HCT116 (cell line): ENCODE measurements at regions not wholly inside any gene's neighbourhood (a gene's known extent, or its start where the extent isn't known, plus 50 kb on each side); places are given as distances from the start of the nearest gene placed in this dataset.

Experiments
- ATAC-seq: fragments of 200-7000 bp; cut with Tn5 transposase; 2 replicates; pipeline ENCODE4 v1.9.1; 2020; ENCODE audit warnings: mild to moderate bottlenecking, moderate library complexity
- BruUV-seq: library from RNA; stranded (reverse); fragments of 400-500 nt; replicated peaks from 2 replicates; lab custom pipeline; 2021; lab: Mats Ljungman, UMichigan
- CTCF ChIA-PET: fragments of 300-600 bp; sonication (Branson Sonifier 250); formaldehyde crosslinking; loops from one replicate; lab custom pipeline; 2021; ENCODE audit warnings: antibody characterized with exemption; lab: Charles Lee
- POLR2A ChIA-PET: fragments of 300-600, 350-600 bp; sonication (Branson Sonifier 250); formaldehyde crosslinking; loops from one replicate; lab custom pipeline; 2021; ENCODE audit warnings: antibody characterized with exemption; lab: Charles Lee
- RAD21 ChIA-PET, 2 experiments: fragments of 300-600 bp; sonication (Branson Sonifier 250); formaldehyde crosslinking; loops; one replicate each; lab custom pipeline; 2023; ENCODE audit warnings: low total read pairs in 2 of 2; ENCODE audit not compliant: uncharacterized antibody in 2 of 2, unreplicated experiment in 2 of 2, low non-redundant PET in 1 of 2; lab: Charles Lee
- DNase-seq: peaks from one replicate; pipeline ENCODE4 v3.0.0-alpha.2; 2010; ENCODE audit warnings: low read depth, low spot score
- H2AFZ ChIP-seq: fragments of 200-600 bp; shearing (Covaris generic), sonication (generic); 2 replicates; pipeline ENCODE4 v1.6.1; 2017; ENCODE audit warnings: low read depth, mixed run types, mixed read lengths, antibody characterized with exemption, low read length; ENCODE audit not compliant: poor library complexity, severe bottlenecking
- H3K27ac ChIP-seq: 2 replicates; pipeline ENCODE4 v1.5.1; 2012; ENCODE audit warnings: low read depth, low read length
- H3K27me3 ChIP-seq: fragments of 200-600 bp; sonication (generic); 2 replicates; pipeline ENCODE4 v1.6.1; 2016; ENCODE audit warnings: mixed run types, low read length, mixed read lengths; ENCODE audit not compliant: insufficient read depth
- H3K36me3 ChIP-seq, 2 experiments: fragments of 200-500 bp in 1 of 2; fragments of 200-600 bp in 1 of 2; sonication (Bioruptor generic) in 1 of 2; sonication (generic) in 1 of 2; 2 replicates each; pipeline versions ENCODE4 v1.5.1 to v1.6.1; 2014 to 2016; ENCODE audit warnings: low read length in 2 of 2, inconsistent platforms in 1 of 2, mixed read lengths in 1 of 2, mixed run types in 1 of 2; ENCODE audit not compliant: insufficient read depth in 2 of 2, control insufficient read depth in 1 of 2
- H3K4me1 ChIP-seq, 2 experiments: fragments of 200-600 bp in 1 of 2; sonication (generic) in 1 of 2; 2 replicates each; pipeline versions ENCODE4 v1.5.1 to v1.6.1; 2012 to 2017; ENCODE audit warnings: low read length in 2 of 2, inconsistent platforms in 1 of 2, mild to moderate bottlenecking in 1 of 2, mixed read lengths in 1 of 2, mixed run types in 1 of 2, moderate library complexity in 1 of 2; ENCODE audit not compliant: insufficient read depth in 2 of 2, control insufficient read depth in 1 of 2
- H3K4me2 ChIP-seq: fragments of 200-600 bp; sonication (generic); 2 replicates; pipeline ENCODE4 v1.6.1; 2017; ENCODE audit warnings: mixed run types, low read length, mixed read lengths
- H3K4me3 ChIP-seq, 2 experiments: fragments of 200-600 bp in 1 of 2; sonication (generic) in 1 of 2; replicated peaks in 1 of 2; 2 replicates each; pipeline ENCODE4 v1.5.1; 2011 to 2016; ENCODE audit warnings: low read length in 2 of 2, control low read depth in 1 of 2, low read depth in 1 of 2, mild to moderate bottlenecking in 1 of 2, mixed read lengths in 1 of 2, mixed run types in 1 of 2
- H3K79me2 ChIP-seq: fragments of 200-600 bp; sonication (generic); 2 replicates; pipeline ENCODE4 v1.6.1; 2017; ENCODE audit warnings: mild to moderate bottlenecking, mixed run types, low read length, moderate library complexity, mixed read lengths; ENCODE audit not compliant: insufficient read depth
- H3K9ac ChIP-seq: fragments of 200-600 bp; sonication (generic); 2 replicates; pipeline ENCODE4 v1.6.1; 2016; ENCODE audit warnings: low read length, mixed read lengths
- H3K9me2 ChIP-seq: fragments of 200-600 bp; sonication (generic), shearing (Covaris generic); 2 replicates; pipeline ENCODE4 v1.6.1; 2017; ENCODE audit warnings: mixed run types, mild to moderate bottlenecking, moderate library complexity; ENCODE audit not compliant: insufficient read depth
- H3K9me3 ChIP-seq, 2 experiments: fragments of 200-500 bp in 1 of 2; fragments of 200-600 bp in 1 of 2; sonication (Bioruptor generic) in 1 of 2; sonication (generic) in 1 of 2; 2 replicates each; pipeline ENCODE4 v1.6.1; 2014 to 2017; ENCODE audit warnings: low read length in 2 of 2, mixed read lengths in 2 of 2, inconsistent platforms in 1 of 2, low read depth in 1 of 2, mild to moderate bottlenecking in 1 of 2, mixed run types in 1 of 2, moderate library complexity in 1 of 2; ENCODE audit not compliant: control insufficient read depth in 1 of 2, insufficient read depth in 1 of 2
- H4K20me1 ChIP-seq: fragments of 200-600 bp; sonication (generic), shearing (Covaris generic); 2 replicates; pipeline ENCODE4 v1.6.1; 2017; ENCODE audit warnings: mixed run types, mild to moderate bottlenecking, moderate library complexity; ENCODE audit not compliant: insufficient read depth
- ATF3 ChIP-seq: IDR thresholded peaks from 2 replicates; pipeline ENCODE4 v1.6.1; 2012
- CBX3 ChIP-seq: IDR thresholded peaks from 2 replicates; pipeline ENCODE4 v1.6.1; 2012; ENCODE audit warnings: low read depth
- CEBPB ChIP-seq: IDR thresholded peaks from 2 replicates; pipeline ENCODE4 v1.6.1; 2012; ENCODE audit warnings: low read depth
- EGR1 ChIP-seq: IDR thresholded peaks from 2 replicates; pipeline ENCODE4 v1.6.1; 2012; ENCODE audit warnings: low read depth
- EZH2 ChIP-seq: fragments of 200-600 bp; sonication (generic); IDR thresholded peaks from 2 replicates; pipeline ENCODE4 v1.6.1; 2017; ENCODE audit warnings: antibody characterized with exemption, mixed run types
- EZH2phosphoT487 ChIP-seq: fragments of 200-600 bp; IDR thresholded peaks from 2 replicates; pipeline ENCODE4 v1.6.1; 2018; ENCODE audit warnings: antibody characterized with exemption, borderline replicate concordance
- FOSL1 ChIP-seq: IDR thresholded peaks from 2 replicates; pipeline ENCODE4 v1.6.1; 2012; ENCODE audit warnings: low read depth
- JUND ChIP-seq: IDR thresholded peaks from 2 replicates; pipeline ENCODE4 v1.6.1; 2012
- POLR2AphosphoS5 ChIP-seq: IDR thresholded peaks from 2 replicates; pipeline ENCODE4 v1.6.1; 2011; ENCODE audit warnings: mild to moderate bottlenecking, low read depth, low read length, moderate library complexity
- RAD21 ChIP-seq: IDR thresholded peaks from 2 replicates; pipeline ENCODE4 v1.6.1; 2012; ENCODE audit warnings: low read depth, mild to moderate bottlenecking
- SIN3A ChIP-seq: IDR thresholded peaks from 2 replicates; pipeline ENCODE4 v1.6.1; 2012; ENCODE audit warnings: low read depth
- SP1 ChIP-seq: IDR thresholded peaks from 2 replicates; pipeline ENCODE4 v1.6.1; 2012; ENCODE audit warnings: low read depth
- SRF ChIP-seq: IDR thresholded peaks from 2 replicates; pipeline ENCODE4 v1.6.1; 2012; ENCODE audit warnings: low read depth
- TCF7L2 ChIP-seq: IDR thresholded peaks from 2 replicates; pipeline ENCODE4 v1.7.0; 2011; ENCODE audit warnings: borderline replicate concordance, inconsistent platforms; ENCODE audit not compliant: insufficient read depth, insufficient read length; ENCODE audit errors: extremely low read depth
- YY1 ChIP-seq: IDR thresholded peaks from 2 replicates; pipeline ENCODE4 v1.6.1; 2011; ENCODE audit warnings: low read length, low read depth, moderate library complexity, mild to moderate bottlenecking; ENCODE audit not compliant: insufficient replicate concordance; ENCODE audit errors: extremely low read depth
- ZBTB33 ChIP-seq: IDR thresholded peaks from 2 replicates; pipeline ENCODE4 v1.6.1; 2011; ENCODE audit warnings: mild to moderate bottlenecking, low read length, moderate library complexity; ENCODE audit not compliant: insufficient replicate concordance; ENCODE audit errors: extremely low read depth
- intact Hi-C: fragments of 100-400 bp; cut with micrococcal nuclease; formaldehyde crosslinking; loops from 2 replicates; pipeline ENCODE4 v1.10.0; 2022

GRCh38 chr3:89571707-89572106 lies 464.3 kb downstream of the EPHA3 start:
- H3K79me2 ChIP-seq, result no peaks in the 10 kb centered on the region
- H3K36me3 ChIP-seq, result no peaks in the 10 kb centered on the region
- BruUV-seq, result no TSS peak
- peaks cover 5 to 18% of the 10 kb centered on the region in 2 experiments; a peak in 3 of 4 replicates for H3K9me3 ChIP-seq
- TF ChIP-seq EZH2phosphoT487, result no peak
- TF ChIP-seq CBX3, result no peak
- TF ChIP-seq FOSL1, result no peak
- TF ChIP-seq ATF3, result no peak
- no peak for TF ChIP-seq SIN3A
- TF ChIP-seq SP1, result no peak
- TF ChIP-seq ZBTB33, result no peak
- no peak for TF ChIP-seq CEBPB
- H3K4me2 ChIP-seq, result no peak overlapping the region
- ChIA-PET POLR2A (no interaction called here), CTCF (no interaction called here), RAD21 (no interaction called here)
- intact Hi-C loops, result no loop called here
- H3K27me3 ChIP-seq, result no peaks in the 10 kb centered on the region
- no peak overlapping the region for H3K9ac ChIP-seq
- no peaks in the 10 kb centered on the region for H4K20me1 ChIP-seq
- no peak for DNase-seq
- H3K4me3 ChIP-seq, result no peak overlapping the region
- H3K27ac ChIP-seq, result no peak overlapping the region
- no peaks in the 10 kb centered on the region for H3K9me2 ChIP-seq
- no peaks in the 10 kb centered on the region for H3K4me1 ChIP-seq
- H2AFZ ChIP-seq, result no peak overlapping the region
- ATAC-seq, result no peak

- no peak for ATAC-seq
- Histone ChIP-seq H4K20me1 (no peaks in the 10 kb centered on the region), H2AFZ (no peak overlapping the region), H3K4me1 (no peaks in the 10 kb centered on the region), H3K9me3 (peaks cover 7 to 18% of the 10 kb centered on the region in 2 experiments; a peak in 3 of 4 replicates), H3K9ac (no peak overlapping the region), H3K27me3 (no peaks in the 10 kb centered on the region), H3K4me2 (no peak overlapping the region), H3K9me2 (no peaks in the 10 kb centered on the region), H3K79me2 (no peaks in the 10 kb centered on the region), H3K36me3 (no peaks in the 10 kb centered on the region), H3K27ac (no peak overlapping the region), H3K4me3 (no peak overlapping the region)
- no peak for TF ChIP-seq JUND
- TF ChIP-seq SRF, result no peak
- TF ChIP-seq CBX3, result no peak
- no peak for TF ChIP-seq RAD21
- no peak for TF ChIP-seq TCF7L2
- no peak for TF ChIP-seq POLR2AphosphoS5
- TF ChIP-seq FOSL1, result no peak
- TF ChIP-seq ZBTB33, result no peak
- TF ChIP-seq EZH2phosphoT487, result no peak
- no peak for TF ChIP-seq SIN3A
- no peak for TF ChIP-seq EZH2
- no peak for TF ChIP-seq EGR1
- TF ChIP-seq YY1, result no peak
- DNase-seq, result no peak
- intact Hi-C loops, result no loop called here
- BruUV-seq, result no TSS peak
- RAD21 ChIA-PET, result no interaction called here
- POLR2A ChIA-PET, result no interaction called here
- CTCF ChIA-PET, result no interaction called here
Observed at GRCh38 chr3:89572261-89572660, 464.8 kb downstream of the EPHA3 start.
